Gastroesophageal sphincter (tissue), 4 donors: ENCODE measurements at regions not wholly inside any gene's neighbourhood (a gene's known extent, or its start where the extent isn't known, plus 50 kb on each side); places are given as distances from the start of the nearest gene placed in this dataset.

Source experiments
- ATAC-seq: fragments of 150-250 bp; one replicate; pipeline ENCODE4 v1.9.1; 2016; ENCODE audit warnings: mild to moderate bottlenecking, moderate library complexity
- H3K27ac ChIP-seq, 4 donors: fragments of 200-600 bp; sonication (generic) in 3 of 4; 1 replicate in 3 of 4; 2 replicates in 1 of 4; pipeline ENCODE4 v1.5.1; 2016 to 2019
- H3K27me3 ChIP-seq: fragments of 200-600 bp; sonication (generic); one replicate; pipeline ENCODE4 v1.5.1; 2019
- H3K36me3 ChIP-seq, 2 donors: fragments of 200-600 bp; sonication (generic); one replicate each; pipeline ENCODE4 v1.5.1; 2019; ENCODE audit warnings: control low read depth in 1 of 2
- H3K4me1 ChIP-seq, 3 donors: fragments of 200-600 bp; sonication (generic); 1 replicate in 2 of 3; 2 replicates in 1 of 3; pipeline ENCODE4 v1.5.1; 2016 to 2019; ENCODE audit warnings: control low read depth in 2 of 3
- H3K4me3 ChIP-seq, 2 donors: fragments of 200-600 bp; sonication (generic); one replicate each; pipeline ENCODE4 v1.5.1; 2019; ENCODE audit warnings: mild to moderate bottlenecking in 1 of 2, moderate library complexity in 1 of 2
- H3K9me3 ChIP-seq, 3 donors: fragments of 200-600 bp; sonication (generic); one replicate each; pipeline ENCODE4 v1.5.1; 2017 to 2019; ENCODE audit warnings: control low read depth in 2 of 3
- CTCF ChIP-seq, 4 experiments: fragments of 200-600 bp in 2 of 4; fragments of 450-650 bp in 2 of 4; sonication (generic) in 1 of 4; IDR thresholded peaks; one replicate each; pipeline ENCODE4 v1.5.1; 2017 to 2019; ENCODE audit warnings: antibody characterized with exemption in 4 of 4, mild to moderate bottlenecking in 2 of 4, moderate library complexity in 2 of 4
- EP300 ChIP-seq: sonication (generic); formaldehyde crosslinking; IDR thresholded peaks from one replicate; pipeline ENCODE4 v1.6.1; 2017; ENCODE audit warnings: antibody characterized with exemption, mild to moderate bottlenecking
- POLR2A ChIP-seq, 2 donors: fragments of 450-650 bp; IDR thresholded peaks; one replicate each; pipeline ENCODE4 v1.6.1; 2017; ENCODE audit warnings: antibody characterized with exemption in 2 of 2, mild to moderate bottlenecking in 2 of 2, moderate library complexity in 1 of 2
- POLR2AphosphoS5 ChIP-seq: sonication (generic); formaldehyde crosslinking; IDR thresholded peaks from one replicate; pipeline ENCODE4 v1.6.1; 2017; ENCODE audit warnings: antibody characterized with exemption
- WGBS, 2 donors: methylation state at CpG; one replicate each; pipeline ENCODE4 v1.1.5; 2018; ENCODE audit warnings: low coverage in 1 of 2; 5-methylcytosine and 5-hydroxymethylcytosine counted together

GRCh38 chr4:157678478-157678877 lies 457.9 kb downstream of the GRIA2 start:
- Histone ChIP-seq H3K27ac (no peak overlapping the region), H3K4me3 (no peak overlapping the region), H3K9me3 (peaks cover 0 to 3% (median 0%) of the 10 kb centered on the region in 3 donors), H3K27me3 (no peaks in the 10 kb centered on the region), H3K36me3 (no peaks in the 10 kb centered on the region), H3K4me1 (peaks cover 0 to 7% (median 0%) of the 10 kb centered on the region in 3 donors)
- 90 to 100% methylated on average over 1 to 2 of the region's 3 CpGs for WGBS, 2 donors
- TF ChIP-seq POLR2A (IDR thresholded peaks at IDR 0.05): no peak
- TF ChIP-seq CTCF (IDR thresholded peaks at IDR 0.05): no peak
- no peak for TF ChIP-seq POLR2AphosphoS5
- no peak for TF ChIP-seq EP300
- ATAC-seq: no peak

DNA sequence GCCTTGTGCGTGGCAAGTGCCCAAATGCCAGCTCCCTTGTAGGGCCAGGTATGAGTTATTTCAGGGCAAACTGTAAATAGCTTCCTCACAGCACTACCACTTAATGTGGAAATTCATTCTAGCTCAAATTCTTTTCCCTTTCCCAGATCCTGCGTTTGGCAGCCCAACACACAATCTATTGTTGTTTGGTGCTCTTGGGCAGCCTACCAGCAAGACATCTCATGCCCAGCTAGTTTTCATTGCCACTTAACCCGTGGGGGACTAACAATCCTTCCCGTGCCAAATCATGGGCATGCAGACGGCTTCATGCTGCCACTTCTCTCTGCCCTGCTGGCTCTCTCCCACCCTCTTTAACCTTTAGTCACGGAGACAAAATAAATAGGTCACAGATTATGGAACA lies 454.2 kb downstream of the GRIA2 start:
- TF ChIP-seq POLR2AphosphoS5 (no peak), POLR2A (IDR thresholded peaks at IDR 0.05) (no peak), CTCF (IDR thresholded peaks at IDR 0.05) (no peak), EP300 (no peak)

DNA sequence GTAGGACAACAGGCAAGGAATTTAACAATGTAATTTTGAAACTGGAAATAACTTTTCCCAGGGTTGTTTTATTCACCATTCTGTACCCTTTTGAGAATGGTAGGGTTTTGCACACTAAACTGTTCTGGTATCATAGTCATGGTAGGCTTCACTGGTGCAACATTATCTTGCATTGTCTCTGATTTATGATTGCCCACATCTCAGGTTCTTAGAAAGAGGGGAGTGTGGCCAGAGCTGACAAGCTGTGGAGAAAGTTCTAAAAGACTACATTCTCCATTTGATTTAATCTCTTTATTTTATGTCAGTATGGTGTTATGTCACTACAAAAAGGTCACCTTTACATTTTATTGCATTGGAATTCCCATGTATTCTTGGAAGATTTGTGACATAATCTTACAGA lies 447.3 kb downstream of the GRIA2 start:
- no peaks in the 10 kb centered on the region for H3K9me3 ChIP-seq
- H3K27me3 ChIP-seq: no peaks in the 10 kb centered on the region
- TF ChIP-seq EP300: no peak
- TF ChIP-seq CTCF (IDR thresholded peaks at IDR 0.05): no peak
- TF ChIP-seq POLR2A (IDR thresholded peaks at IDR 0.05): no peak
- no peak overlapping the region for H3K4me3 ChIP-seq
- no peak overlapping the region for H3K27ac ChIP-seq
- ATAC-seq: no peak
- no peaks in the 10 kb centered on the region for H3K36me3 ChIP-seq
- no peaks in the 10 kb centered on the region for H3K4me1 ChIP-seq

More for the DNA sequence above, 454.2 kb downstream of the GRIA2 start:
- no peak overlapping the region for H3K4me3 ChIP-seq
- no peak for ATAC-seq
- 57 to 72% methylated on average over 5 to 6 of the region's 6 CpGs for WGBS, 2 donors
- H3K27me3 ChIP-seq: no peaks in the 10 kb centered on the region
- H3K4me1 ChIP-seq: peaks cover 0 to 7% (median 0%) of the 10 kb centered on the region in 3 donors
- H3K9me3 ChIP-seq: peaks cover 0 to 3% (median 0%) of the 10 kb centered on the region in 3 donors
- no peak overlapping the region for H3K27ac ChIP-seq
- H3K36me3 ChIP-seq: no peaks in the 10 kb centered on the region

DNA sequence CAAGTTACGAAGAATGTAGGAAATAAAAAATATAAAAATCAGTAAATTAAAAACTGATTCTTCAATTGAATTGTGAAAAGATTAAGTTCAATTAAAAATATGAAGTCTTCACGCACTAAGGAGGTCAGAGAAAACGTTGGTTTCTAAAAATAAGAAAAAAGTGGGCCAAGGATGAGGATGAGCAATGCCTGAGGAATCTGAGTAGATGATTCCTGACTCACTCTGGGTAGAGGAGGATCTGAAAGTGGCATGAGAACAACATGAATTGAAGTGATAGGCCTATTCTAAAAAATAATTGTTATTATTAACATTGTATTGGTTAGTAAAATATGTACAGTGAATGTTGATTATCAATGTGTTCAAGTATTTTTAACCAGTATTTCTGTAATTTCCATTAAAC lies 444.2 kb downstream of the GRIA2 start:
- Histone ChIP-seq H3K27ac (no peak overlapping the region), H3K4me3 (no peak overlapping the region), H3K4me1 (no peaks in the 10 kb centered on the region), H3K36me3 (no peaks in the 10 kb centered on the region), H3K27me3 (no peaks in the 10 kb centered on the region), H3K9me3 (no peaks in the 10 kb centered on the region)
- ATAC-seq: no peak
- WGBS, 2 donors: 52 to 56% methylated on average over 3 of the region's 3 CpGs
- TF ChIP-seq POLR2A (IDR thresholded peaks at IDR 0.05) (no peak), CTCF (IDR thresholded peaks at IDR 0.05) (no peak), POLR2AphosphoS5 (no peak), EP300 (no peak)

- Histone ChIP-seq H3K9me3 (no peaks in the 10 kb centered on the region), H3K36me3 (no peaks in the 10 kb centered on the region), H3K27me3 (no peaks in the 10 kb centered on the region), H3K27ac (no peak overlapping the region), H3K4me3 (no peak overlapping the region), H3K4me1 (no peaks in the 10 kb centered on the region)
- ATAC-seq: no peak
- 57 to 58% methylated on average over 4 to 6 of the region's 6 CpGs for WGBS, 2 donors
- TF ChIP-seq CTCF (IDR thresholded peaks at IDR 0.05) (no peak), POLR2AphosphoS5 (no peak), POLR2A (IDR thresholded peaks at IDR 0.05) (no peak), EP300 (no peak)
These were observed 434.7 kb downstream of the GRIA2 start for GRCh38 chr4:157655096-157655809.
